GM12874 (cell line): ENCODE measurements at regions not wholly inside any gene's neighbourhood (a gene's known extent, or its start where the extent isn't known, plus 50 kb on each side); places are given as distances from the start of the nearest gene placed in this dataset.

Experiments used
- CTCF ChIP-seq: IDR thresholded peaks from 2 replicates; pipeline ENCODE4 v1.5.1; 2011; ENCODE audit warnings: low read depth, mild to moderate bottlenecking, control low read depth, low read length, moderate library complexity; ENCODE audit not compliant: insufficient read depth

DNA sequence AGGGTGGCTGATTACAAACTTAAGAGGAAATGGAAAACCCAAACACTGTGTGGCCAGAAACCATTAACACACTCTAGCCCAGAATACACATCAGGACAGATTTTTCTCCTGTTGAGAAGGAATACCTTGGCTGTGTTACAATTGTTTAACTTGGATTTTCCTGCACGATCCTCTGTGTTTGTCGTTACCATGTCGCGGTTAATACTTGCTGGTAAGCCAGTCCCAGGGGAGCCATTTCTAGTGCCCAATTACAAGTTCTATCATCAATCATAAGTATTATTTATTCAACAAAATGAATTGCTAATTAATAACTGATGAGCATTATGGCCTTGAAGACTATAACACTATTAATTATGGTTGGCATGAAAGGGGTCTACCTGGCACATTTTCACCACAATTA lies 146.8 kb downstream of the LNPK start:
- TF ChIP-seq CTCF = no peak

DNA sequence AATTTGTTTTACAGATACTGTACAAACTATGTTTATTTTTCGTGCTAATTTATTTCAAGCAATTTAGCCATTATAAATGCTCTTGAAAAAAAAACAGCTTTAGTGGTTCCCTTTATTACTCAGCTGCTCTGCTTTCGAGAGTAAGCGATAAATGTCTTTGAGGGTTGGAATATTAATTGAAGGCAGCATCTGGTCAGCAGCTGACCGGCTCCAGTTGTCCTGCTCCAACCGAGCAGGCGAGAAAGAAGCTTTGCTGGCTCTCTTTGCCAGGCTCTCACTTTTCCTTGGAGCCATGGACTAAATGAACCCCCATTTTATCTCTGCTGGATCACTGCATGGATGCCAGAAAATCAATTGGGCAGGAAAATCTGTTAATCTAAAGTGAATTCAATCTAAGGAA lies 147.4 kb downstream of the LNPK start:
- TF ChIP-seq CTCF = no peak

DNA sequence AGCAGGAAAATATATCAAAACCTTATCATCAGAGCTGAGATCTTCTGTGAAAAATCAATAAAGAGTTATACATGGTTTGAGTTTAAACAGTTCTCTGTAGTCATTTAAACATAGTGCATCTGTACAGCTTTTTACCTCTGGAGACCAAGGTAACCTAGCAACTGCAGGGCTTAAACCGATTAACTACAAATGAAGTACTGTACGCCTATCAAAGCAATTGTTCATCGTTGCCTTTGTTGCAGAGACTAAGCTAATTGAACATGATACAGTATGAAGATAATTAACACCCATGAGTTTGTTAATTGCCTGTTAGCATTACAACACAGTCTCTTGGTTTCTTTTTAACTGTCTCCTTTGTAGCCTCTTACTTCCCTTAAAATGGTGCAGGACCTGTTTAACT lies 147.9 kb downstream of the LNPK start:
- TF ChIP-seq CTCF = no peak

GRCh38 chr2:175853616-175853890 lies 148.5 kb downstream of the LNPK start:
- TF ChIP-seq CTCF = no peak

DNA sequence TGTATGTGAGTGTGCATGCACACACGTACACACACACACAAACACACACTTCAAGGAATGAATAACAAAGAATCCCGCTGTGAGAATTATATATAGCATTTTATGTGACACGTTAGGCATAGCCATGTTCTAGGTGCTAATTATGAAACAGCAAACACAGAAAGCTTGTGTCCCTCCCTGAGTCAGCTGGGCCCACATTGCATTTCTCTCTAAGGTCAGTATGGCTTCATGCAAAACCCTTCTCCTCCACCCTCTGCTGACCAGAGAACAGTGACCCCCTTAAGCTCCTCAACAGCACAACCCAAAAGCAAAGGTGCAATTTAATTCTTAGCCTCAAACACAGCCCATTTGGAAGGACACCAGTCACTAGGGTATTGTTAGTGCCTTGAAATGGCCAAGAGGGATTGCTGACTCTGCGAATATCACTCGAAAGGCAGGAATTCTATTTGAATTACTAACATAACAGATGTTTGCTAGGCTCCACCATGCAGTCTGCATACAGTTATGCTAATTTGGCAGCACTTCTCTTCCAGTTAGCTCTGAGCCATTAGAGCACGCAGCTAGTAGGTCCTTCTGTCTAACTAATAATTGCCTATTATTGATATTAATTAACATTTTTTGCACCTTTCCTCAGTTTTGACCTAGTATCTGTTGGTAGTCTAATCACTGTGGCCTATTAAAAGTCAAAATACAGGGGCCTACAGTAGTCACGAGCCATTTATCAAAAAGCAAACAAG lies 149.0 kb downstream of the LNPK start:
- no peak for TF ChIP-seq CTCF

GRCh38 chr2:175847128-175847527 lies 154.9 kb downstream of the LNPK start:
- TF ChIP-seq CTCF = no peak

GRCh38 chr2:175844169-175844568 lies 157.9 kb downstream of the LNPK start:
- TF ChIP-seq CTCF = no peak
